AG09309 (cell line): ENCODE measurements at regions not wholly inside any gene's neighbourhood (a gene's known extent, or its start where the extent isn't known, plus 50 kb on each side); places are given as distances from the start of the nearest gene placed in this dataset.

Experiments
- DNase-seq: peaks from one replicate; pipeline ENCODE4 v3.0.0-alpha.2; 2010; ENCODE audit warnings: low read depth
- H3K4me3 ChIP-seq: 2 replicates; pipeline ENCODE4 v1.5.1; 2011; ENCODE audit warnings: mild to moderate bottlenecking, low read depth, low read length, moderate library complexity; ENCODE audit not compliant: control insufficient read depth
- CTCF ChIP-seq: IDR thresholded peaks from 2 replicates; pipeline ENCODE4 v1.5.1; 2011; ENCODE audit warnings: mild to moderate bottlenecking, low read depth, low read length, inconsistent platforms; ENCODE audit not compliant: insufficient read depth, control insufficient read depth; ENCODE audit errors: missing control alignments

- no peak for TF ChIP-seq CTCF
- DNase-seq, result no peak
- H3K4me3 ChIP-seq, result no peak overlapping the region
Observed at GRCh38 chr20:12413116-12413515, 495.4 kb downstream of the BTBD3 start.

- no peak for DNase-seq
- no peak for TF ChIP-seq CTCF
- no peak overlapping the region for H3K4me3 ChIP-seq
Observed at GRCh38 chr20:12414446-12415274, 497.0 kb downstream of the BTBD3 start.

- TF ChIP-seq CTCF, result no peak
- no peak overlapping the region for H3K4me3 ChIP-seq
Observed at GRCh38 chr20:12416281-12416680, 498.6 kb downstream of the BTBD3 start.

GRCh38 chr20:12433724-12434123, 516.0 kb downstream of the BTBD3 start:
- TF ChIP-seq CTCF, result no peak
- DNase-seq, result no peak
- H3K4me3 ChIP-seq, result no peak overlapping the region

More at GRCh38 chr20:12416281-12416680, 498.6 kb downstream of the BTBD3 start:
- no peak for DNase-seq

- no peak for TF ChIP-seq CTCF
- H3K4me3 ChIP-seq, result no peak overlapping the region
Observed at GRCh38 chr20:12434672-12435071, 517.0 kb downstream of the BTBD3 start.

GRCh38 chr20:12435268-12435667, 517.6 kb downstream of the BTBD3 start:
- DNase-seq, result no peak
- H3K4me3 ChIP-seq, result no peak overlapping the region
- no peak for TF ChIP-seq CTCF

More at GRCh38 chr20:12434672-12435071, 517.0 kb downstream of the BTBD3 start:
- DNase-seq, result no peak
